ENCODE measurements at regions not wholly inside any gene's neighbourhood (a gene's known extent, or its start where the extent isn't known, plus 50 kb on each side); places are given as distances from the start of the nearest gene placed in this dataset.

- TF ChIP-seq EP300 (IDR thresholded peaks at IDR 0.05; ENCODE audit: borderline replicate concordance): no peak
- no peak for TF ChIP-seq TCF12 (IDR thresholded peaks at IDR 0.05; ENCODE audit: low read depth)
- TF ChIP-seq MAX (IDR thresholded peaks at IDR 0.05): no peak
- no peak for TF ChIP-seq YY1 (IDR thresholded peaks at IDR 0.05; ENCODE audit: low read depth)
- no peak for TF ChIP-seq FOXM1 (IDR thresholded peaks at IDR 0.05; ENCODE audit: borderline replicate concordance, low read depth)
- no peak for TF ChIP-seq USF1 (IDR thresholded peaks at IDR 0.05)
- TF ChIP-seq TAF1 (IDR thresholded peaks at IDR 0.05; ENCODE audit: low read depth): no peak
- TF ChIP-seq CEBPB (IDR thresholded peaks at IDR 0.05): no peak
- TF ChIP-seq ZBTB7A (IDR thresholded peaks at IDR 0.05; ENCODE audit: low read depth): no peak
- TF ChIP-seq REST (IDR thresholded peaks at IDR 0.05; ENCODE audit: low read depth): no peak
- TF ChIP-seq NFIC (IDR thresholded peaks at IDR 0.05): no peak
These were observed 79.9 kb downstream of the SLIT2 start for GRCh38 chr4:20331642-20332041.

- TF ChIP-seq USF1 (IDR thresholded peaks at IDR 0.05) (no peak), TEAD4 (IDR thresholded peaks at IDR 0.05) (no peak), YY1 (IDR thresholded peaks at IDR 0.05; ENCODE audit: low read depth) (no peak)
These were observed 81.5 kb downstream of the SLIT2 start for GRCh38 chr4:20333141-20333715.

GRCh38 chr4:20337261-20337664 is 85.6 kb downstream of the SLIT2 start:
- TF ChIP-seq ZBTB7A (IDR thresholded peaks at IDR 0.05; ENCODE audit: low read depth) (no peak), EGR1 (IDR thresholded peaks at IDR 0.05) (no peak), MAX (IDR thresholded peaks at IDR 0.05) (no peak), TCF12 (IDR thresholded peaks at IDR 0.05; ENCODE audit: low read depth) (0 out of 2 replicates have a peak, but pooled peaks have one; percentile 25)

GRCh38 chr4:20338841-20339240 is 87.1 kb downstream of the SLIT2 start:
- TF ChIP-seq EP300 (IDR thresholded peaks at IDR 0.05; ENCODE audit: borderline replicate concordance) (no peak), TEAD4 (IDR thresholded peaks at IDR 0.05) (no peak), ZBTB7A (IDR thresholded peaks at IDR 0.05; ENCODE audit: low read depth) (no peak), FOXM1 (IDR thresholded peaks at IDR 0.05; ENCODE audit: borderline replicate concordance, low read depth) (no peak), TCF12 (IDR thresholded peaks at IDR 0.05; ENCODE audit: low read depth) (no peak), RAD21 (IDR thresholded peaks at IDR 0.05; ENCODE audit: low read depth) (no peak), YY1 (IDR thresholded peaks at IDR 0.05; ENCODE audit: low read depth) (no peak), USF1 (IDR thresholded peaks at IDR 0.05) (no peak), CREB1 (IDR thresholded peaks at IDR 0.05; ENCODE audit: low read depth) (no peak), TAF1 (IDR thresholded peaks at IDR 0.05; ENCODE audit: low read depth) (no peak), CEBPB (IDR thresholded peaks at IDR 0.05) (no peak), REST (IDR thresholded peaks at IDR 0.05; ENCODE audit: low read depth) (no peak), MAX (IDR thresholded peaks at IDR 0.05) (no peak), NFIC (IDR thresholded peaks at IDR 0.05) (no peak), EGR1 (IDR thresholded peaks at IDR 0.05) (no peak)

GRCh38 chr4:20341134-20341738 is 89.5 kb downstream of the SLIT2 start:
- no peak for TF ChIP-seq USF1 (IDR thresholded peaks at IDR 0.05)
- TF ChIP-seq TAF1 (IDR thresholded peaks at IDR 0.05; ENCODE audit: low read depth): no peak
- TF ChIP-seq FOXM1 (IDR thresholded peaks at IDR 0.05; ENCODE audit: borderline replicate concordance, low read depth): no peak
- no peak for TF ChIP-seq CREB1 (IDR thresholded peaks at IDR 0.05; ENCODE audit: low read depth)
- TF ChIP-seq ZBTB7A (IDR thresholded peaks at IDR 0.05; ENCODE audit: low read depth): no peak
- TF ChIP-seq EGR1 (IDR thresholded peaks at IDR 0.05): no peak
- peak; percentile 63; the same call in 1 of the 2 replicates for TF ChIP-seq EP300 (IDR thresholded peaks at IDR 0.05; ENCODE audit: borderline replicate concordance)
- TF ChIP-seq YY1 (IDR thresholded peaks at IDR 0.05; ENCODE audit: low read depth): no peak
- peak; percentile 70 for TF ChIP-seq TEAD4 (IDR thresholded peaks at IDR 0.05)
- peak; percentile 60; the same call in 1 of the 2 replicates for TF ChIP-seq TCF12 (IDR thresholded peaks at IDR 0.05; ENCODE audit: low read depth)
- 0 out of 2 replicates have a peak, but pooled peaks have one; percentile 21 for TF ChIP-seq MAX (IDR thresholded peaks at IDR 0.05)
- no peak for TF ChIP-seq RAD21 (IDR thresholded peaks at IDR 0.05; ENCODE audit: low read depth)
- no peak for TF ChIP-seq NFIC (IDR thresholded peaks at IDR 0.05)
- peak; percentile 80 for TF ChIP-seq CEBPB (IDR thresholded peaks at IDR 0.05)
- TF ChIP-seq REST (IDR thresholded peaks at IDR 0.05; ENCODE audit: low read depth): no peak
